Karpas-422 (cell line): ENCODE measurements at regions not wholly inside any gene's neighbourhood (a gene's known extent, or its start where the extent isn't known, plus 50 kb on each side); places are given as distances from the start of the nearest gene placed in this dataset.

Source experiments
- DNase-seq: peaks from one replicate; pipeline ENCODE4 v3.0.0-alpha.2; 2015
- H2AFZ ChIP-seq: fragments of 200-600 bp; sonication (generic); 2 replicates; pipeline ENCODE4 v1.6.1; 2014; ENCODE audit warnings: antibody characterized with exemption, low read length, mixed read lengths
- H3K27ac ChIP-seq: fragments of 200-600 bp; sonication (generic); 2 replicates; pipeline ENCODE4 v1.5.1; 2014; ENCODE audit warnings: mild to moderate bottlenecking, low read length, moderate library complexity
- H3K27me3 ChIP-seq: fragments of 200-600 bp; sonication (generic); 2 replicates; pipeline ENCODE4 v1.6.1; 2014; ENCODE audit warnings: low read length, mixed read lengths
- H3K36me3 ChIP-seq: fragments of 200-600 bp; sonication (generic); 2 replicates; pipeline ENCODE4 v1.6.1; 2014; ENCODE audit warnings: low read length, mixed read lengths; ENCODE audit not compliant: insufficient read depth
- H3K4me1 ChIP-seq: fragments of 200-600 bp; sonication (generic); 2 replicates; pipeline ENCODE4 v1.6.1; 2014; ENCODE audit warnings: mild to moderate bottlenecking, low read length, mixed read lengths
- H3K4me2 ChIP-seq: fragments of 200-600 bp; sonication (generic); 2 replicates; pipeline ENCODE4 v1.6.1; 2014; ENCODE audit warnings: low read length, low read depth, mild to moderate bottlenecking; ENCODE audit not compliant: poor library complexity, severe bottlenecking
- H3K4me3 ChIP-seq: fragments of 200-600 bp; sonication (generic); 2 replicates; pipeline ENCODE4 v1.5.1; 2014; ENCODE audit warnings: mild to moderate bottlenecking, antibody characterized with exemption, low read length, mixed read lengths
- H3K79me2 ChIP-seq: fragments of 200-600 bp; sonication (generic); 2 replicates; pipeline ENCODE4 v1.6.1; 2014; ENCODE audit warnings: mild to moderate bottlenecking, low read length, mixed read lengths
- H3K9ac ChIP-seq: fragments of 200-600 bp; sonication (generic); 2 replicates; pipeline ENCODE4 v1.6.0; 2014; ENCODE audit warnings: low read length
- H3K9me2 ChIP-seq: fragments of 200-600 bp; sonication (generic), shearing (Covaris generic); replicated peaks from 2 replicates; pipeline ENCODE4 v1.6.0; 2014; ENCODE audit warnings: mild to moderate bottlenecking, low read length, moderate library complexity; ENCODE audit not compliant: insufficient read depth
- H3K9me3 ChIP-seq: fragments of 300-700, 200-600 bp; sonication (generic); 2 replicates; pipeline ENCODE4 v1.6.1; 2014; ENCODE audit warnings: low read length, mixed read lengths
- H4K20me1 ChIP-seq: fragments of 200-600 bp; sonication (generic); 2 replicates; pipeline ENCODE4 v1.6.1; 2014; ENCODE audit warnings: mild to moderate bottlenecking, antibody characterized with exemption, low read length, low read depth; ENCODE audit not compliant: insufficient read depth

- DNase-seq = no peak
- no peaks in the 10 kb centered on the region for H4K20me1 ChIP-seq
- H3K4me3 ChIP-seq = no peak overlapping the region
- H3K27me3 ChIP-seq = no peaks in the 10 kb centered on the region
- no peaks in the 10 kb centered on the region for H3K36me3 ChIP-seq
- no peak overlapping the region for H3K27ac ChIP-seq
- H3K4me2 ChIP-seq = no peak overlapping the region
- H3K79me2 ChIP-seq = no peaks in the 10 kb centered on the region
- peaks cover 7% of the 10 kb centered on the region; the same call in 1 of the 2 replicates for H3K9me3 ChIP-seq
- H3K9ac ChIP-seq = no peak overlapping the region
- no peak overlapping the region for H2AFZ ChIP-seq
- no peaks in the 10 kb centered on the region for H3K9me2 ChIP-seq
- no peaks in the 10 kb centered on the region for H3K4me1 ChIP-seq
These were observed 598.3 kb upstream of the ZP4 start for GRCh38 chr1:238489006-238489405.

GRCh38 chr1:238488401-238488800 lies 597.7 kb upstream of the ZP4 start:
- no peaks in the 10 kb centered on the region for H3K4me1 ChIP-seq
- no peaks in the 10 kb centered on the region for H4K20me1 ChIP-seq
- H3K9ac ChIP-seq = no peak overlapping the region
- no peaks in the 10 kb centered on the region for H3K9me2 ChIP-seq
- no peaks in the 10 kb centered on the region for H3K36me3 ChIP-seq
- H2AFZ ChIP-seq = no peak overlapping the region
- H3K4me3 ChIP-seq = no peak overlapping the region
- H3K27ac ChIP-seq = no peak overlapping the region
- DNase-seq = no peak
- no peak overlapping the region for H3K4me2 ChIP-seq
- H3K79me2 ChIP-seq = no peaks in the 10 kb centered on the region
- no peaks in the 10 kb centered on the region for H3K27me3 ChIP-seq
- peaks cover 7% of the 10 kb centered on the region; the same call in 1 of the 2 replicates for H3K9me3 ChIP-seq

- H3K9me2 ChIP-seq = no peaks in the 10 kb centered on the region
- H4K20me1 ChIP-seq = no peaks in the 10 kb centered on the region
- peaks cover 6% of the 10 kb centered on the region; the same call in 1 of the 2 replicates for H3K9me3 ChIP-seq
- H3K4me1 ChIP-seq = no peaks in the 10 kb centered on the region
- H3K9ac ChIP-seq = no peak overlapping the region
- no peaks in the 10 kb centered on the region for H3K36me3 ChIP-seq
- no peak overlapping the region for H3K4me3 ChIP-seq
- no peak for DNase-seq
- H3K79me2 ChIP-seq = no peaks in the 10 kb centered on the region
- no peak overlapping the region for H3K4me2 ChIP-seq
- no peaks in the 10 kb centered on the region for H3K27me3 ChIP-seq
- H3K27ac ChIP-seq = no peak overlapping the region
- H2AFZ ChIP-seq = no peak overlapping the region
These were observed 597.2 kb upstream of the ZP4 start for GRCh38 chr1:238487931-238488330.

GRCh38 chr1:238485912-238486209 lies 595.1 kb upstream of the ZP4 start:
- no peaks in the 10 kb centered on the region for H3K36me3 ChIP-seq
- H3K4me3 ChIP-seq = no peak overlapping the region
- no peaks in the 10 kb centered on the region for H3K4me1 ChIP-seq
- H3K4me2 ChIP-seq = no peak overlapping the region
- peaks cover 4% of the 10 kb centered on the region; the same call in 1 of the 2 replicates for H3K9me3 ChIP-seq
- no peaks in the 10 kb centered on the region for H3K79me2 ChIP-seq
- no peaks in the 10 kb centered on the region for H3K9me2 ChIP-seq
- no peak overlapping the region for H3K9ac ChIP-seq
- H3K27me3 ChIP-seq = no peaks in the 10 kb centered on the region
- DNase-seq = no peak
- no peaks in the 10 kb centered on the region for H4K20me1 ChIP-seq
- H2AFZ ChIP-seq = no peak overlapping the region
- no peak overlapping the region for H3K27ac ChIP-seq

- H2AFZ ChIP-seq = no peak overlapping the region
- no peak overlapping the region for H3K4me2 ChIP-seq
- H3K9ac ChIP-seq = no peak overlapping the region
These were observed 594.6 kb upstream of the ZP4 start for GRCh38 chr1:238485057-238485911.

GRCh38 chr1:238484121-238484520 lies 593.4 kb upstream of the ZP4 start:
- Histone ChIP-seq H2AFZ (no peak overlapping the region), H3K36me3 (no peaks in the 10 kb centered on the region), H3K79me2 (no peaks in the 10 kb centered on the region), H3K9ac (no peak overlapping the region), H4K20me1 (no peaks in the 10 kb centered on the region), H3K4me3 (no peak overlapping the region), H3K9me2 (no peaks in the 10 kb centered on the region), H3K27ac (no peak overlapping the region), H3K27me3 (no peaks in the 10 kb centered on the region), H3K9me3 (peaks cover 2% of the 10 kb centered on the region; the same call in 1 of the 2 replicates), H3K4me2 (no peak overlapping the region), H3K4me1 (no peaks in the 10 kb centered on the region)
- DNase-seq = no peak

More at GRCh38 chr1:238485057-238485911, 594.6 kb upstream of the ZP4 start:
- Histone ChIP-seq H3K9me2 (no peaks in the 10 kb centered on the region), H3K27ac (no peak overlapping the region), H4K20me1 (no peaks in the 10 kb centered on the region), H3K4me3 (no peak overlapping the region), H3K9me3 (peaks cover 4% of the 10 kb centered on the region; the same call in 1 of the 2 replicates), H3K36me3 (no peaks in the 10 kb centered on the region), H3K27me3 (no peaks in the 10 kb centered on the region), H3K4me1 (no peaks in the 10 kb centered on the region), H3K79me2 (no peaks in the 10 kb centered on the region)
- DNase-seq = no peak

GRCh38 chr1:238476841-238477240 lies 586.1 kb upstream of the ZP4 start:
- H3K4me1 ChIP-seq = no peaks in the 10 kb centered on the region
- no peaks in the 10 kb centered on the region for H3K27me3 ChIP-seq
- no peak overlapping the region for H3K9ac ChIP-seq
- DNase-seq = no peak
- H3K4me3 ChIP-seq = no peak overlapping the region
- no peaks in the 10 kb centered on the region for H3K9me2 ChIP-seq
- H3K4me2 ChIP-seq = no peak overlapping the region
- H3K36me3 ChIP-seq = no peaks in the 10 kb centered on the region
- no peak overlapping the region for H2AFZ ChIP-seq
- H3K9me3 ChIP-seq = peaks cover 22% of the 10 kb centered on the region
- no peaks in the 10 kb centered on the region for H3K79me2 ChIP-seq
- no peak overlapping the region for H3K27ac ChIP-seq
- H4K20me1 ChIP-seq = no peaks in the 10 kb centered on the region

GRCh38 chr1:238475712-238476111 lies 585.0 kb upstream of the ZP4 start:
- H3K9me2 ChIP-seq = no peaks in the 10 kb centered on the region
- H3K79me2 ChIP-seq = no peaks in the 10 kb centered on the region
- no peak overlapping the region for H3K9ac ChIP-seq
- no peak overlapping the region for H3K27ac ChIP-seq
- H3K27me3 ChIP-seq = no peaks in the 10 kb centered on the region
- no peak overlapping the region for H2AFZ ChIP-seq
- no peak overlapping the region for H3K4me3 ChIP-seq
- no peaks in the 10 kb centered on the region for H3K36me3 ChIP-seq
- peaks cover 26% of the 10 kb centered on the region for H3K9me3 ChIP-seq
- H4K20me1 ChIP-seq = no peaks in the 10 kb centered on the region
- no peak for DNase-seq
- no peaks in the 10 kb centered on the region for H3K4me1 ChIP-seq
- H3K4me2 ChIP-seq = no peak overlapping the region
